Epithelial cell of esophagus (primary cell): ENCODE measurements at regions not wholly inside any gene's neighbourhood (a gene's known extent, or its start where the extent isn't known, plus 50 kb on each side); places are given as distances from the start of the nearest gene placed in this dataset.
A peak's percentile ranks its signal among the peaks of the same experiment; 100 is the strongest.

Experiments used
- DNase-seq: peaks from one replicate; pipeline ENCODE4 v3.0.0; 2010; ENCODE audit warnings: low read depth
- H3K4me3 ChIP-seq: 2 replicates; pipeline ENCODE4 v1.5.1; 2011; ENCODE audit warnings: mild to moderate bottlenecking, low read length, control low read depth
- CTCF ChIP-seq: IDR thresholded peaks from 2 replicates; pipeline ENCODE4 v1.5.1; 2011; ENCODE audit warnings: low read depth, mild to moderate bottlenecking, low read length, control low read depth, inconsistent platforms; ENCODE audit not compliant: insufficient read depth; ENCODE audit errors: missing control alignments

- TF ChIP-seq CTCF = no peak
- no peak for DNase-seq
- no peak overlapping the region for H3K4me3 ChIP-seq
Measured at GRCh38 chr18:67143028-67143427, 373.5 kb downstream of the DSEL start.

DNA sequence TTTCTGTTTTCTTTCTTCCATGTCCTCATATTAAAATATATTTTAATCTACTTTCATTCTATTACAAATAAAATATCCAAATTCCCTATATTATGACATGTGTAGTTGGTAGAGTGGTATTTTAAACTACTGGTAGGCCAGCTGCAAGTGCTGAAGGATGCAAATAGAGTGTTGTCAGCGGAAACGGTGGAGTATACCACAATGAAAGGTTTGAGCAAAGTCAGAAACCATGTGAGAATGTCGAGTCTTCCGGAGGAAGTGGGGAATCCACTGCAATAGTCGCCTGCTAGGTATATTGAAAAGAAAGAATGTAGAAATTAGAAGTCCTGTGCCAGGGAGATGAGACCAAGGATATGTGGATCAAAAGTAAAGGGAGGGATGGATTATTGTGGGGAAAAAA is 373.9 kb downstream of the DSEL start:
- no peak for TF ChIP-seq CTCF
- no peak overlapping the region for H3K4me3 ChIP-seq
- DNase-seq = no peak

GRCh38 chr18:67140495-67140894 is 376.0 kb downstream of the DSEL start:
- no peak overlapping the region for H3K4me3 ChIP-seq
- TF ChIP-seq CTCF = no peak
- no peak for DNase-seq

GRCh38 chr18:67139899-67140298 is 376.6 kb downstream of the DSEL start:
- no peak overlapping the region for H3K4me3 ChIP-seq
- no peak for DNase-seq
- TF ChIP-seq CTCF = no peak

GRCh38 chr18:67135981-67136380 is 380.5 kb downstream of the DSEL start:
- no peak for TF ChIP-seq CTCF
- peak; percentile 19 for DNase-seq
- no peak overlapping the region for H3K4me3 ChIP-seq

DNA sequence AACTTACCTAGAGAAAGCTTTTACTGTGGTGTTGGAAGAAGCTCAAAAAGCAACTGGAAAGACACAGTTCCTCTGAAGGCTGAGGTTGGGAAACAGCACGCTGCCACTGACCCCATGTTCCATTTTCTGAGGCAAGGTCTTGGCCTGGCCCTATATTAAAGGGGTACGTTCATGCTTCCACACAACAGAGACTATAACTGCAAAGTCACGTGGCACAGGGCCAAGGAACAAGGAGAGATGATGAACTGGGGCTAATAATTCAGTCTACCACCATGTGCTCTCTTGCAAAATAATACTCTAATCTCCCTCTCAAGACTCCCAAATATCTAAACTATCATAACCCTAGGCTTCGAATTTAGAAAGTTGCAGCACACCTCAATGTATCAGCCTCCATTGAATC is 381.6 kb downstream of the DSEL start:
- TF ChIP-seq CTCF = no peak
- no peak overlapping the region for H3K4me3 ChIP-seq
- no peak for DNase-seq

DNA sequence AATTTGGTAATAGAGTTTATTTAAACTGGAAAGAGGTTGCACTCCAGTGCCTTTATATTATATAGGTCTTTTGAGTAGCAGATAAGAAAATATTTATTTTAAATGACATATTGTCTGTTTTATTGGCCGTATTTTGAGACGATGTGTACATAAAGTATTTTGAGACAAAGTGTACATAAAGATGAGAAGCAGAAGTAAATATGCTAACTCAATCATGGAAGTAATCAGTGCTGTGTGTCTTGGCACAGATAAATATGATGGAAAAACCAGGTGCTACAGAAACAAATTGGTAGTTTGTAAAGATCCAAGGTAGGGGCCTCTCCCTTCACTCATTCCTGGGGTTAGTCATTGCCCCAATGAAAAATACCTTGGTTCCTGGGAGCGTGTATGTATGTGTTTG is 382.9 kb downstream of the DSEL start:
- no peak for TF ChIP-seq CTCF
- H3K4me3 ChIP-seq = no peak overlapping the region
- no peak for DNase-seq
